ENCODE measurements at regions not wholly inside any gene's neighbourhood (a gene's known extent, or its start where the extent isn't known, plus 50 kb on each side); places are given as distances from the start of the nearest gene placed in this dataset.
"Not testable (repeated sequence)": the region's sequence is repeated elsewhere in the genome, so short reads cannot be mapped to it uniquely, and the experiment has no call there.

DNA sequence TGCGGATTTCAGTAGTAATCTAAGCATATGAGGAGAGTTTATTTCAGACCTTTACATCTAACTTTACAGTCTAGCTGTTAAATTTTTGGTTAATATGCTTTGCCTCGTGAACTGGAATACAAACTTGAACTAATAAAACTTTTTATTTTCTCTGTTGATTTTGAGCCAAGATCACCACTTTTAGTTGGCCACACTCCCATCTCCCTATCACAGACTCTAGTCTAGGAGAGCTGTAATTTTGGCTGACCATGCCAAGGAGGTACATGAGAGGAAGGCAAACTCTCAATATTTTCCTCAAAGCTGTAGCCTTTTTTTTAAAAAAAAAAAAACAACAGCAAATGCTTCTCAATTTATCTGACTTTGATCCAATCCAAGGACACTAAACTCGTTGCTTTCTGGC, 597.5 kb upstream of the PCDH7 start:
- H3K4me2 ChIP-seq (replicated peaks; ENCODE audit: low read depth, low read length, poor library complexity, severe bottlenecking), result no peak overlapping the region
- H2AFZ ChIP-seq (ENCODE audit: insufficient read depth, low read depth, low read length, poor library complexity, severe bottlenecking), result no peak overlapping the region
- TF ChIP-seq CTCF (IDR thresholded peaks at IDR 0.05) (no peak), EZH2 (IDR thresholded peaks at IDR 0.05; ENCODE audit: borderline replicate concordance, insufficient read depth, low read depth, low read length, poor library complexity, severe bottlenecking) (no peak)
- no peaks in the 10 kb centered on the region for H4K20me1 ChIP-seq (ENCODE audit: control insufficient read depth, insufficient read depth, low read length, poor library complexity, severe bottlenecking)
- CTCF ChIA-PET, result no interaction called here
- no peak overlapping the region for H3K27ac ChIP-seq (ENCODE audit: low read length in 2 of 2)
- peaks cover 0 to 1% (median 0%) of the 10 kb centered on the region in 3 donors for H3K9me3 ChIP-seq (ENCODE audit: control extremely low read depth in 1 of 3, control insufficient read depth in 2 of 3, insufficient read depth in 1 of 3, low read length in 2 of 3)
- no peaks in the 10 kb centered on the region for H3K27me3 Mint-ChIP-seq
- H3K4me3 ChIP-seq (ENCODE audit: control extremely low read depth in 1 of 5, extremely low read depth in 1 of 5, insufficient read depth in 1 of 5, low read depth in 2 of 5, low read length in 4 of 5), result no peak overlapping the region
- H3K27ac Mint-ChIP-seq, result no peak overlapping the region
- POLR2A ChIA-PET, result no interaction called here
- WGBS (ENCODE audit: insufficient coverage), result no CpG with 5 or more reads among the region's 3 CpGs
- H3K4me3 Mint-ChIP-seq, result no peak overlapping the region
- no peaks in the 10 kb centered on the region for H3K36me3 ChIP-seq (replicated peaks in 1 of 2; ENCODE audit: control extremely low read depth in 1 of 2, control insufficient read depth in 1 of 2, extremely low read depth in 1 of 2, insufficient read depth in 2 of 2, low read length in 1 of 2)
- no peaks in the 10 kb centered on the region for H3K9me3 Mint-ChIP-seq (ENCODE audit: insufficient read depth)
- DNase-seq (no peak), ATAC-seq (ENCODE audit: low read depth) (no peak)
- H3K79me2 ChIP-seq (ENCODE audit: control insufficient read depth, insufficient read depth, low read length), result no peaks in the 10 kb centered on the region
- intact Hi-C loops (cut with micrococcal nuclease), result no loop called here
- no peaks in the 10 kb centered on the region for H3K27me3 ChIP-seq (replicated peaks in 1 of 4; ENCODE audit: control extremely low read depth in 1 of 4, control insufficient read depth in 3 of 4, insufficient read depth in 4 of 4, low read length in 3 of 4)
- no peaks in the 10 kb centered on the region for H3K4me1 ChIP-seq (ENCODE audit: control insufficient read depth in 2 of 2, insufficient read depth in 2 of 2, low read length in 2 of 2)
- no peaks in the 10 kb centered on the region for H3K4me1 Mint-ChIP-seq
- H3K9ac ChIP-seq (ENCODE audit: low read length), result no peak overlapping the region

DNA sequence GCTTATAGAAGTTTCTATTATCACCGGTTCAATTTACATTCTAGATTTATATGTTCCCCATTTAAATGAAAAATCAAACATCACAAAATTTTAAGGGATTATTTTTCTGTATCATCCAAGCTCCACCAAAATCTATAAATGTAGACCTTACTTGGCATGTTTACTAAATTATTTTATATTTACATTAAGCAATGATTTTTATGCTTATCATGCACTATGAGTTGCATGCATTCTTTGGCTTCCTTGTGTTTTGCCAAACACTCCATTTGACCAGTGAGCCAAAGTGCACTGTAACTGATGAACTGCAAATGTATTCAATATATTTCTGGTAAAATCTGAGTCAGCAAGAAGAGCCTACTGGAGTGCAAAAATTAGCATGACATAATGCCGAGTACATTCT, 595.5 kb upstream of the PCDH7 start:
- H3K36me3 ChIP-seq (replicated peaks in 1 of 2; ENCODE audit: control extremely low read depth in 1 of 2, control insufficient read depth in 1 of 2, extremely low read depth in 1 of 2, insufficient read depth in 2 of 2, low read length in 1 of 2); H3K27me3 ChIP-seq (replicated peaks in 1 of 4; ENCODE audit: control extremely low read depth in 1 of 4, control insufficient read depth in 3 of 4, insufficient read depth in 4 of 4, low read length in 3 of 4); H3K4me3 ChIP-seq (ENCODE audit: control extremely low read depth in 1 of 5, extremely low read depth in 1 of 5, insufficient read depth in 1 of 5, low read depth in 2 of 5, low read length in 4 of 5); CTCF ChIA-PET; POLR2A ChIA-PET; ATAC-seq (ENCODE audit: low read depth); H3K9me3 Mint-ChIP-seq (ENCODE audit: insufficient read depth); H3K27me3 Mint-ChIP-seq; DNase-seq; intact Hi-C loops (cut with micrococcal nuclease); H4K20me1 ChIP-seq (ENCODE audit: control insufficient read depth, insufficient read depth, low read length, poor library complexity, severe bottlenecking); H3K79me2 ChIP-seq (ENCODE audit: control insufficient read depth, insufficient read depth, low read length); H3K27ac ChIP-seq (ENCODE audit: low read length in 2 of 2); H3K9me3 ChIP-seq (ENCODE audit: control extremely low read depth in 1 of 3, control insufficient read depth in 2 of 3, insufficient read depth in 1 of 3, low read length in 2 of 3); H2AFZ ChIP-seq (ENCODE audit: insufficient read depth, low read depth, low read length, poor library complexity, severe bottlenecking); H3K27ac Mint-ChIP-seq; H3K4me1 ChIP-seq (ENCODE audit: control insufficient read depth in 2 of 2, insufficient read depth in 2 of 2, low read length in 2 of 2); H3K4me1 Mint-ChIP-seq; H3K9ac ChIP-seq (ENCODE audit: low read length); H3K4me2 ChIP-seq (replicated peaks; ENCODE audit: low read depth, low read length, poor library complexity, severe bottlenecking); H3K4me3 Mint-ChIP-seq: not testable (repeated sequence)
- WGBS (ENCODE audit: insufficient coverage), result no CpG with 5 or more reads among the region's 2 CpGs

Data from B cell (primary cell).